ENCODE measurements at regions not wholly inside any gene's neighbourhood (a gene's known extent, or its start where the extent isn't known, plus 50 kb on each side); places are given as distances from the start of the nearest gene placed in this dataset.

DNA sequence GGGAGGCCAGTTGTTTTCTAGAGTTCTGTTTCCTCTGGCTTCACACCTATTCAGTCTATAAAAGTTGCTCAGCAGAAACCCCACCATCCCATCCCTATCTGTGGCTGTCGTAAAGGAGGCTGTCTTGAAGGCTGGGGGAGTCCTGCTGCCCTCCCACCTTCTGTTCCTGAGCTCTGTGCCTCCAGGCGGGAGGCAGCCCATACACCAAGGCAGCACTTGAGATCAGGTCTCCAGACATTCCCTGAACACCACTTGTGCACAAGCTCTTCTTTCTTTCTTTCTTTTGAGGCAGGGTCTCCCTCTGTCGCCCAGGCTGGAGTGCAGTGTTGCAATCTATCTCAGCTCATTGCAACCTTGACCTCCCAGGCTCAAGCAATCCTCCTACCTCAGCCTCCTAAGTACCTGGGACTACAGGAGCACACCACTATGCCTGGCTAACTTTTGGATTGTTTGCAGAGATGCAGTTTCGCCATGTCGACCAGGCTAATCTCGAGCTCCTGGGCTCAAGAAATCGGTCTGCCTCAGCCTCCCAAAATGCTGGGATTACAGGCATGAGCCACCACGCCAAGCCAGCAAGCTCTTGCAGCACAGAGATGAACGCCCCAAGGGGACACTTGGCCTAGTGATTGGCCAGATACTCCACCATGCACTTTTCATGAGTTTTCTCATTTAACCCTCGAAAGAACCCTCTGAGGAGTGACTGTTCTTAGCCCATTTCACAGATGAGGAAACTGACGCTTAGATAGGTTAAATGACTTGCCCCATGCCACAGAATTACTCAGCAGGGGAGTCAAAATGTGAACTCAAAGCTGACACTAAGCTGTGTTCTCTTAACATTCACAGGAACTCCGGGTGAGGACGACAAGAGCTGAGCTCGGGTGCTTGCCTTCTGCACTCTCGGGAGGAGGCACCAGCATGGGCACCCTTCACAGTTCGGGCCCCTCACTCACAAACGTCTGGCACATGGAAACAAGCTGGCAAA lies 55.8 kb upstream of the ENPP6 start:
- no peaks in the 10 kb centered on the region for H3K27me3 Mint-ChIP-seq (ENCODE audit: low read depth)
- peaks cover 8 to 12% of the 10 kb centered on the region in 2 donors for H3K9me3 Mint-ChIP-seq
- ATAC-seq (replicated peaks in 1 of 2) (peak; percentile 76 to 89), DNase-seq (no peak)
- peaks cover 65% of the 10 kb centered on the region for H3K4me1 Mint-ChIP-seq (ENCODE audit: low read depth)
- H3K36me3 Mint-ChIP-seq (ENCODE audit: insufficient read depth in 2 of 2) = peaks cover 8 to 22% of the 10 kb centered on the region in 2 donors
- H3K27ac Mint-ChIP-seq = peak overlapping the region; percentile 64
- peak overlapping the region in 1 of 2 donors; percentile 23 for H3K4me3 Mint-ChIP-seq

DNA sequence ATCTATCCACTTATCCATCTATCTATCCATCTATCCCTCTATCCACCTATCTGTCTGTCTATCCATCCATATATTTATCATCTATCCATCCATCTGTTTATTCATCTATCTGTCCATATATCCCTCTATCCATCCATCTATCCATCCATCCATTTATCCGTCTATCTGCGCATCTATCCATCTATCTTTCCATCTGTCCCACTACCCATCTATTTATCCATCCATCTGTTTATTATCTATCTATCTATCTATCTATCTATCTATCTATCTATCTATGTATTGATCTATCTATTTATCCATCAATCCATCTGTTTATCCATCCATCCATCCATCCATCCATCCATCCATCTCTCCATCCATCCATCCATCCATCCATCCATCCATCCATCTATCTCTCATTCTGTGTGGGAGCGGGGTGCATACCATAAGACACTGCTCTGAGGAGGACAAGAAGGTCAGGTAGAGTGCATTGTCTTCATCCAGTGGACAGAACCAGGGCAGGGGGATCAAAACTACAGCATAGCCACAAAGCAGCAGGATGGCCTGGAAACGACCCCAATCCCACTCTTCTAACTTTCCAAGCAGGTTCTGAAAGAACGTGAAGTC lies 53.2 kb upstream of the ENPP6 start:
- Mint-ChIP-seq H3K36me3 (ENCODE audit: insufficient read depth in 2 of 2) (peaks cover 0 to 2% of the 10 kb centered on the region in 2 donors), H3K9me3 (peaks cover 0 to 3% of the 10 kb centered on the region in 2 donors), H3K27ac (peak overlapping the region; percentile 52), H3K27me3 (ENCODE audit: low read depth) (no peaks in the 10 kb centered on the region), H3K4me3 (no peak overlapping the region), H3K4me1 (ENCODE audit: low read depth) (peaks cover 79% of the 10 kb centered on the region)
- no peak for DNase-seq
- ATAC-seq (replicated peaks in 1 of 2) = no peak

DNA sequence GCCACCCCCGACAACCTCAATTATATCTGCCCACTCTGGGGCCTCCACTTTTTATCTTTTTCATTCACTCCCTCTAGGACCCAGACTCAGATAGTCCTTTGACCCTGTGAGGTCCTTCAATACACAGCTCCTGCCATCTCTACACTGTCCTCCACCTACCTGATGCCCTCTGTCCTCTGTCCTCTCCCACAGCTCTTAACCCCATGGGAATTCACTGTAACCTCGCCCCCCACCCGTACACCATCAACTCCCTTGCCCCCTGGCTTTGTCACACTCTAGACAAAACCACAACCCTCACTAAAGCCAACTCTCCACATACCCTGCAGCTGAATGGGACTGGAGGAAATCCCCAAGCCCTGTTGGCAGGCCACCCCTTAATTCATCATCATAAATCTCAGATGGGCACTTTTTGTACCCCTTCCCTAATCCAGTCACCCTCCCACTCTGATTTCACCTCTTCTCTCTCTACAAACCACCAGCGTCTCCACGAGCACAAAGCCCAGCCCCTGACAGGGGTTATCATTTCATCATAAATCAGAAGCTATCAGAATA lies 52.3 kb upstream of the ENPP6 start:
- Mint-ChIP-seq H3K27me3 (ENCODE audit: low read depth) (no peaks in the 10 kb centered on the region), H3K4me3 (peak overlapping the region in 1 of 2 donors; percentile 3), H3K27ac (peak overlapping the region; percentile 4), H3K4me1 (ENCODE audit: low read depth) (peaks cover 89% of the 10 kb centered on the region), H3K36me3 (ENCODE audit: insufficient read depth in 2 of 2) (peaks cover 0 to 1% of the 10 kb centered on the region in 2 donors), H3K9me3 (peaks cover 0 to 3% of the 10 kb centered on the region in 2 donors)
- no peak for DNase-seq
- ATAC-seq (replicated peaks in 1 of 2) = no peak

DNA sequence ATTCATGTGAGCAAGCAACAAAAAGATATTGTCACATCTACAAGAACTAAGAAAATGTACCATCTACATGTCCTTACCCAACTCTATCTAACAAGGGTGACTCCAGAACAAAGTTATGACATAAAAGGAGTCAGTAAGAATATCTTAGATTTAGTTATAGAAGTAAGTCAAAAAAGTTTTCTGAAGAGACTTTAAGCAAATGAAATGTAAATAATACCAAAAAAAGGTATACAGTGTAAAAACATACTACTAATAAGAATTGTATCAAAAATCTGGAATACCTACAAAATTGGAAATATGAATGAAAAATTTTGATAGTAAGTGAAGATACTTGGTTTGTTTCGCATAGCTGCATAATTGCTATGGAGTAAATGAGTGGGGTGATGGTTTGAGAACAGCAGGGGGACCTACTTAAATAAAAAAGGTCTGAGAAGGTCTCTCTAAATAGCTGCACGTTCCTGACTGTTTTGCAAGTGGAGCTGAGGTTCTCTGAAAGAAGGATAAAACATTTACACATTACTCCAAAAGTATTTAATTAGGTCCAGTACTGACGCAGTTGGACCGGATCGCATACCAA lies 51.0 kb upstream of the ENPP6 start:
- peak overlapping the region; percentile 79 to 82 for H3K4me3 Mint-ChIP-seq
- H3K36me3 Mint-ChIP-seq (ENCODE audit: insufficient read depth in 2 of 2) = peaks cover 0 to 1% of the 10 kb centered on the region in 2 donors
- peaks cover 0 to 3% of the 10 kb centered on the region in 2 donors for H3K9me3 Mint-ChIP-seq
- peak overlapping the region; percentile 92 for H3K27ac Mint-ChIP-seq
- peaks cover 88% of the 10 kb centered on the region for H3K4me1 Mint-ChIP-seq (ENCODE audit: low read depth)
- ATAC-seq (replicated peaks in 1 of 2) (no peak), DNase-seq (no peak)
- no peaks in the 10 kb centered on the region for H3K27me3 Mint-ChIP-seq (ENCODE audit: low read depth)

DNA sequence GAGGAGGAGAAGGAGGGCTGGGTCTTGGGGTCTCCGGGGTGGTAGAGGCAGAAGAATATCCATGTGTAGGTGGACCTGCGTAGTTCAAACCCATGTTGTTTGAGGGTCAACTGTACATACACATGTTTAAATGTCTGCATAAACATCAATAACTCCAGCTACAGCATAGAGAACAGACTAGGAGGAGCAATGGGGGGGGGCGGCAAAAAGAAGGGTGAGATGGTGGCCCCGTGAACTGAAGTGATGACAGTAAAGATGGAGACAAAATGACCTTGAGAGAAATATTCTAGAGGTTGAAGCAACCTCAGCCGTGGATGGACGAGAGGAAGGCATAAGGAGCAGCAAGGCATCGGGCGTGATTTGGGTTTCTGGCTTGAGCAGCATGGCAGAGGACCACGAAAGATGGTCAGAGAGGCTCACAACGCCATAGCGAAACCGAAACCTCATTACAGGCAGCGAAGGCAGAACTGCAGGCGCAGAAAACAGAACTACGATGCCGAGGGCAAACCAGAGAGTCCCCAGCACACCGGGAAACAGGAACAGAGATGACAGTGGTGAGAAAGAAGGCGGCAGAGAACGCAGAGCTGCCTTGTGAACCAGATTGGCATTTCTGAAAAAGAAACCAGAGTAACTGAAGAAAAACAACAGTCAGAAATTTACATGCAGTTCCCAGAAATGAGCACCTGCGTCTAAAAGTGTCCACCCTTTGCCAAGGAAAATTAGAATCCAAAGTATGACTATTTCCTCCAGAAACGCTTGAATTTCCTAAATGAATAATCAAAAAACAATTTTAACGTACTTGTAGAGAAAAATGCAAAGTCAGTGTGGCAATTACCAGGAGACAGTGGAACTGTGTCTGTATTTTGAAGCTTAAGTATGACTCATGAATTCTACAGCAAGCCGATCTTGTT lies 50.3 kb upstream of the ENPP6 start:
- ATAC-seq (replicated peaks in 1 of 2) = peak; percentile 84 to 90
- H3K27ac Mint-ChIP-seq = peak overlapping the region; percentile 92
- peak; percentile 81 to 85 for DNase-seq
- H3K27me3 Mint-ChIP-seq (ENCODE audit: low read depth) = no peaks in the 10 kb centered on the region
- peaks cover 0 to 1% of the 10 kb centered on the region in 2 donors for H3K36me3 Mint-ChIP-seq (ENCODE audit: insufficient read depth in 2 of 2)
- peaks cover 88% of the 10 kb centered on the region for H3K4me1 Mint-ChIP-seq (ENCODE audit: low read depth)
- H3K9me3 Mint-ChIP-seq = peaks cover 0 to 3% of the 10 kb centered on the region in 2 donors
- H3K4me3 Mint-ChIP-seq = peak overlapping the region; percentile 79 to 82

Measured in activated T-cell treated with anti-CD3 and anti-CD28 coated beads, Interleukin-2, amount 50 U/mL, for 72 hours (primary cell).